Cardiac fibroblast (primary cell): ENCODE measurements at regions not wholly inside any gene's neighbourhood (a gene's known extent, or its start where the extent isn't known, plus 50 kb on each side); places are given as distances from the start of the nearest gene placed in this dataset.

Experiments
- DNase-seq, 2 donors: peaks; one replicate each; pipeline versions ENCODE4 v3.0.0 to v3.0.0-alpha.2; 2010; ENCODE audit warnings: low read depth in 2 of 2
- H3K4me3 ChIP-seq, 2 donors: replicated peaks in 1 of 2; 1 replicate in 1 of 2; 2 replicates in 1 of 2; pipeline ENCODE4 v1.5.1; 2011; ENCODE audit warnings: low read depth in 2 of 2, low read length in 2 of 2, mild to moderate bottlenecking in 2 of 2, moderate library complexity in 1 of 2
- TF ChIP-seq, protein P1 (sequence below): IDR thresholded peaks from one replicate; pipeline ENCODE4 v1.5.1; 2011; ENCODE audit warnings: low read depth, mild to moderate bottlenecking, low read length, inconsistent platforms

DNA sequence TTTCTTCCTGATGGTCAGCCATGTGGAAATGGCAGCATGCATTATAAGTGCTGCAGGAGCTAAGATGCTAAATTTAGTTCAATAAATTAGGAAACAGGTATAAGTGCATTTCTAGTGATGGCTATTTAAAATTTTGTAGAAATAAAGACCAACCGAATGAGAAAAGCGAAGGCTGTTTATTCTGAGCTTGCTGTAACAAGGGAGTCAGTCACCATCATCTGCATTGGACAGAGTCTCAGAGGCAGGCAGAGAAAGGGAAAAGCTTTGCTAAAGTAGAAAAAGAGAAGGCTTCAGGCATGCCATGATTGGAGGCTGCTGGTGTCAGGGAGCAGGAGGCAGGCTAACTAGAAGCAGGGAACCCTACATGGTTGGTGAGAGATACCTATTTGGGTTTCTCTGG, 451.0 kb downstream of the EDEM1 start:
- TF ChIP-seq, protein P1, sequence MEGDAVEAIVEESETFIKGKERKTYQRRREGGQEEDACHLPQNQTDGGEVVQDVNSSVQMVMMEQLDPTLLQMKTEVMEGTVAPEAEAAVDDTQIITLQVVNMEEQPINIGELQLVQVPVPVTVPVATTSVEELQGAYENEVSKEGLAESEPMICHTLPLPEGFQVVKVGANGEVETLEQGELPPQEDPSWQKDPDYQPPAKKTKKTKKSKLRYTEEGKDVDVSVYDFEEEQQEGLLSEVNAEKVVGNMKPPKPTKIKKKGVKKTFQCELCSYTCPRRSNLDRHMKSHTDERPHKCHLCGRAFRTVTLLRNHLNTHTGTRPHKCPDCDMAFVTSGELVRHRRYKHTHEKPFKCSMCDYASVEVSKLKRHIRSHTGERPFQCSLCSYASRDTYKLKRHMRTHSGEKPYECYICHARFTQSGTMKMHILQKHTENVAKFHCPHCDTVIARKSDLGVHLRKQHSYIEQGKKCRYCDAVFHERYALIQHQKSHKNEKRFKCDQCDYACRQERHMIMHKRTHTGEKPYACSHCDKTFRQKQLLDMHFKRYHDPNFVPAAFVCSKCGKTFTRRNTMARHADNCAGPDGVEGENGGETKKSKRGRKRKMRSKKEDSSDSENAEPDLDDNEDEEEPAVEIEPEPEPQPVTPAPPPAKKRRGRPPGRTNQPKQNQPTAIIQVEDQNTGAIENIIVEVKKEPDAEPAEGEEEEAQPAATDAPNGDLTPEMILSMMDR = no peak
- DNase-seq = no peak

DNA sequence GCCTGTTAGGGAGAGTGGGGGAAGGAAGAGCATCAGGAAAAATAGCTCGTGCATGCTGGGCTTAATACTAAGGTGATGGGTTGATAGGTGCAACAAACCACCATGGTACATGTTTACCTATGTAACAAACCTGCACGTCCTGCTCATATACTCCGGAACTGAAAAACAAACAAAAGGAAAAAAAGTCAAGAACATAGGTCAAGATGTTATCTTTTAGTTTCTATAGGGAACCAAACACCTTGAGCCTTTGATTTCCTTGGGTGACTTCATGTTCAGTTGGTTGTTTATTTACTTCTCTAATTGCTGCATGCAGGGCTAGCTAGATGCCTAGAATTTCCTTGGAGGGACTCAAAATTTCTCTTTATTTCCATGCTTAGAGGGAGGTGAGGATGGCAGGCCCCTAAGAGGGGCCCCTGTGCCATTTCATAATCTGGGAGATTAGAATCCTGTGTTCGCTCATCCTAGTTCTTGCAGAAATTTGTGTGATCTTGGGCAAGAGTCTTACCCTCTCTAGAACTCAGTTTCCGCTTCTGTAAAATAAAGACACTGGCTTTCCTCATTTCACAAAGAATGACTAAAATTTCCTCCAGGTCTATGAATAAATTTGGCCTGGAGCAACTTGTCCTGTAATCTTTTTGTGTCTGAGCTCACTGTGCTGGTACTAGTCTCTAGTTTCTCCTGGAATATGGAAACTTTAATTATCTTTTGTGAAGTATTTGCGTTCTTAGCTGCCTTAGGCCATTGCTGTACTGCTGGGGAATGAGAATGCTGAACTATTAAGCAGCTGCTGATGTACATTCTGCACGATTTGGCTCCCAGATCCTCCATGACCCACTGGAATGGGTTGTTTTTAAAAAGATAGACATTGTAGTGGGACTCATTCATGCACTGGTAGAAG, 457.5 kb downstream of the EDEM1 start:
- TF ChIP-seq, protein P1 = no peak
- no peak overlapping the region for H3K4me3 ChIP-seq
- DNase-seq = no peak

More for the DNA sequence above, 451.0 kb downstream of the EDEM1 start:
- H3K4me3 ChIP-seq = no peak overlapping the region

DNA sequence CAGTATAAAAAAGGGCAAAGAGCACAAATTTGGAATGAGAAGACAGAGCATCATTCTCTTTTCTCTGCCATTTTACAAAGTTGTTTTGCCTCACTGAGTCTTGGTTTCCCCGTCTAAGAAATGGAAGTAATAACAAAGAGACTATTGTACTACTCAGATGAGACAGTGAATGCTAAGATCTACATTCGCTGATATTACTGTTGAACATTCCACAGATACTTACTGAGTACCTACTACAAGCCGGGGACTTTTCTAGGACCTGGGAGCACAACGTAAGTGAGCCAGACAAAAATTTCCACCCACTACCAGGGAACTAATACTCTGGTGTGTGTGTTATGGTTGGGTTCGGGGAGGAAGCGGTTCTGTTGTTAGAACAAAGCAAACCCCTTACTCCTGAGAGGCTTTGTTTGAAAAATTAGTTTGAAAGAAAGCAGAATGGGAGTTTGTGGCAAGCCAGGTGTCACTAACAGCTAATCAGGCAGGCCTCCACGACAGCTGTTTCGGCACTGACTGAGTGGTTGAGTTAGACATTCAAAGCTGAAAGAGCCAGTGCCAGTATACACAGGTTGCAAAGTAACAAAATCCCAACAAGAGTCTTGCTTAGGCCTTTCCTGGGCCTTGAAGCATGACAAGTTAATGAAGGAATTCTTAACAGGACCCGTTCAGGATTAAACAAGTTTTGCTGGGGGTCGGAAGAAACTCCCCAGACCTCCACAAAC, 458.3 kb downstream of the EDEM1 start:
- no peak for DNase-seq
- TF ChIP-seq, protein P1 = no peak
- no peak overlapping the region for H3K4me3 ChIP-seq

DNA sequence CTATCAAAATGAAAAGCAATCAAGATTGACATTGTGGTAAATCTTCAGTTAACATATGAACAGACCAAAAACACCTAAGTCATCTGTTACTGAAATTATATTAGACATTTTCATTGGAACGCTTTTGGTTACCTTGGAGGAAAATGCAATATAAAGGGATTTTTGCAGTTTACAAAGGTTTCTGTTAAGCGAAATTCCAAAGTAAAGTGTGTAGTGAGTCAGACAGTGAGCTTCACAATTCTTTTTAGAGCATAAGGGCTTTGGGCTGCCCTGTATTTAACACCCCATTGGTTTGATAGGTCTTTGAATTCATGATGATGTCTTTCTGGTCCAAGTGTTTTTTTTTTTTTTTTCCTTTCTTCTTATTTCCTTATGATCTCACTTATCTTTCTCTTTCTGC, 462.8 kb downstream of the EDEM1 start:
- no peak overlapping the region for H3K4me3 ChIP-seq
- no peak for DNase-seq
- TF ChIP-seq, protein P1 = no peak

DNA sequence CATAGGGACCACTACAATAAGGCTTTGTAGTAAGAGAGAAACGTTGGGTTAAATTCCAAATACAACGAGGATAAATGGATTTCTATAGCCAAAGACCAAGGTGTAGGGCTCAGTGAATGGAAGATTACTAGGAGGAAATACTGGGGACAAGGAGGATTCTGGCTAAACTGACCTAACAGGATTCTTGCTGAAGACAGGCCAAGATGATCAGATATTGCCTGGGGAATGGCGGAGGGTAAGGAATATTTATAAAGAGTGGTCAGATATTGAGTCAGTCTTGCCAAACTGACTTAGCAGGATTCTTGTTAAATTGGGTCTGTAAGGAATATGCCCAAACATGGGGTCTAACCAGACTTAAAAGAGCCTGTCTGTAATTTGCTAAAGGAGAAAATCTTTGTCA, 463.8 kb downstream of the EDEM1 start:
- H3K4me3 ChIP-seq = no peak overlapping the region
- DNase-seq = no peak
- TF ChIP-seq, protein P1 = no peak

DNA sequence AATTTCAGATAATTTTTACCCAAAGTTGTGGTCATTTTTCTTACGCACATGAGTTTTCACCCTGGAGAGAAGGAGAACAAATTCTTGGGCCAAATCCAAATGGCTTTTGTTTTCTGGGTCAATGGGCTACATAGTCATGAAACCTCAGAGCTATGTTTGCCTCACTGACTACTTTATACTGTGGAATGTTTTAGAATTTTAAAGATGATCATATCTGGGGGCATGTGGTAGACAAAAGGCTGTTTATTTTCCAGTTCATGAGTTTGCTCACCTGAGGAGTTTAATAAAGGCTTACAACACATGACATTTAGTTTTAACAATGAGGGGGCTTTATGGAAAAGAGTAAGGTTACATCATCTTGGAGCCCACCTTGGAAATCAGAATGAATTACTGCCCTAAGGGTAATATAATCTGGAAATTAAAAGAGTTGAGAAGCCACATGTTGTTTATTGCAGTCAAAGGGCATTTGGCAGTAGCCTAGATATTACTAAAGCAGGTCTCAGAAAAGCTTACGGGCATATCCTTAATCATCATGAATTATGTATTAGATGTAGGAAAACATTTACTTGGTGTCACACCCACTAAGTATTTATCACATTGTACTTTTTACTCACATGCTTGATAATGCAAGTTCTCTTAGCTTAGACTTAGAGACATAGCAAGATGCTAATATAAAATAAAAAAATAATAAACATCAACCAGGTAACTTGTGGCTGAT, 466.1 kb downstream of the EDEM1 start:
- DNase-seq = no peak
- H3K4me3 ChIP-seq = no peak overlapping the region
- TF ChIP-seq, protein P1 = no peak
